Liver (tissue), 8 donors: ENCODE measurements at regions not wholly inside any gene's neighbourhood (a gene's known extent, or its start where the extent isn't known, plus 50 kb on each side); places are given as distances from the start of the nearest gene placed in this dataset.

ENCODE experiments used
- DNase-seq: peaks from one replicate; pipeline ENCODE4 v3.0.0-alpha.2; 2017; ENCODE audit warnings: low spot score
- H3K27ac ChIP-seq, 2 donors: one replicate each; pipeline ENCODE4 v1.7.0; 2013; ENCODE audit warnings: inconsistent platforms in 2 of 2, low read length in 2 of 2, control low read depth in 1 of 2, low read depth in 1 of 2, mild to moderate bottlenecking in 1 of 2
- H3K27me3 ChIP-seq, 4 donors: one replicate each; pipeline versions ENCODE4 v1.6.1 to v1.7.0; 2013; ENCODE audit warnings: low read length in 3 of 4, inconsistent platforms in 1 of 4, mild to moderate bottlenecking in 1 of 4, moderate library complexity in 1 of 4; ENCODE audit not compliant: control insufficient read depth in 4 of 4, insufficient read depth in 4 of 4
- H3K36me3 ChIP-seq, 4 donors: one replicate each; pipeline versions ENCODE4 v1.6.1 to v1.7.0; 2013; ENCODE audit warnings: low read length in 3 of 4, mild to moderate bottlenecking in 3 of 4, low read depth in 1 of 4, moderate library complexity in 1 of 4; ENCODE audit not compliant: control insufficient read depth in 4 of 4, insufficient read depth in 3 of 4
- H3K4me1 ChIP-seq, 4 donors: one replicate each; pipeline versions ENCODE4 v1.6.1 to v1.7.0; 2013; ENCODE audit warnings: low read length in 3 of 4, mild to moderate bottlenecking in 3 of 4, moderate library complexity in 1 of 4; ENCODE audit not compliant: control insufficient read depth in 4 of 4, insufficient read depth in 4 of 4
- H3K4me3 ChIP-seq, 3 donors: one replicate each; pipeline versions ENCODE4 v1.6.1 to v1.7.0; 2013; ENCODE audit warnings: low read length in 3 of 3, control low read depth in 1 of 3, low read depth in 1 of 3, mild to moderate bottlenecking in 1 of 3
- H3K9ac ChIP-seq, 2 donors: one replicate each; pipeline ENCODE4 v1.7.0; 2013; ENCODE audit warnings: low read length in 2 of 2, mild to moderate bottlenecking in 2 of 2, moderate library complexity in 2 of 2, control low read depth in 1 of 2, low read depth in 1 of 2
- H3K9me3 ChIP-seq, 4 donors: one replicate each; pipeline versions ENCODE4 v1.6.1 to v1.7.0; 2013; ENCODE audit warnings: low read length in 3 of 4; ENCODE audit not compliant: control insufficient read depth in 4 of 4
- ATF3 ChIP-seq: IDR thresholded peaks from 2 replicates; pipeline ENCODE4 v1.6.1; 2016; ENCODE audit warnings: antibody characterized with exemption
- CTCF ChIP-seq: fragments of 150-350 bp; IDR thresholded peaks from 2 replicates; pipeline ENCODE4 v1.5.1; 2017; ENCODE audit warnings: improper control_type of control experiment, low read depth, low read length; ENCODE audit not compliant: missing input control
- FOXA1 ChIP-seq: IDR thresholded peaks from 2 replicates; pipeline ENCODE4 v1.6.1; 2016; ENCODE audit warnings: antibody characterized with exemption
- FOXA2 ChIP-seq: IDR thresholded peaks from 2 replicates; pipeline ENCODE4 v1.6.1; 2016; ENCODE audit warnings: antibody characterized with exemption
- GABPA ChIP-seq, 2 donors: IDR thresholded peaks in 1 of 2; conservative IDR thresholded peaks in 1 of 2; 2 replicates each; pipeline ENCODE4 v1.6.1; 2016; ENCODE audit warnings: antibody characterized with exemption in 2 of 2, mild to moderate bottlenecking in 1 of 2, moderate library complexity in 1 of 2
- HNF4A ChIP-seq, 2 donors: conservative IDR thresholded peaks; 2 replicates each; pipeline ENCODE4 v1.6.1; 2016; ENCODE audit warnings: antibody characterized with exemption in 2 of 2, mild to moderate bottlenecking in 2 of 2
- HNF4G ChIP-seq: IDR thresholded peaks from 2 replicates; pipeline ENCODE4 v1.6.1; 2016; ENCODE audit warnings: antibody characterized with exemption
- JUND ChIP-seq, 2 donors: IDR thresholded peaks; 2 replicates each; pipeline ENCODE4 v1.6.1; 2016; ENCODE audit warnings: antibody characterized with exemption in 2 of 2
- NR2F2 ChIP-seq: IDR thresholded peaks from 2 replicates; pipeline ENCODE4 v1.6.1; 2016; ENCODE audit warnings: antibody characterized with exemption
- RAD21 ChIP-seq, 2 donors: IDR thresholded peaks; 2 replicates each; pipeline ENCODE4 v1.6.1; 2016; ENCODE audit warnings: antibody characterized with exemption in 2 of 2, mild to moderate bottlenecking in 2 of 2
- RXRA ChIP-seq, 2 donors: IDR thresholded peaks; 2 replicates each; pipeline ENCODE4 v1.6.1; 2017 to 2018; ENCODE audit warnings: antibody characterized with exemption in 2 of 2, mild to moderate bottlenecking in 1 of 2
- SP1 ChIP-seq: IDR thresholded peaks from 2 replicates; pipeline ENCODE4 v1.6.1; 2018; ENCODE audit warnings: antibody characterized with exemption, mild to moderate bottlenecking
- TAF1 ChIP-seq: conservative IDR thresholded peaks from 2 replicates; pipeline ENCODE4 v1.6.1; 2016; ENCODE audit warnings: antibody characterized with exemption, mild to moderate bottlenecking
- YY1 ChIP-seq: IDR thresholded peaks from 2 replicates; pipeline ENCODE4 v1.6.1; 2016; ENCODE audit warnings: antibody characterized with exemption, mild to moderate bottlenecking
- WGBS: extraction: QIAGEN DNeasy Blood & Tissue Kit; methylation state at CpG from one replicate; pipeline ENCODE4 v1.1.7; 2013; 5-methylcytosine and 5-hydroxymethylcytosine counted together
- TF ChIP-seq, protein P1 (sequence below): IDR thresholded peaks from 2 replicates; pipeline ENCODE4 v1.6.1; 2016; ENCODE audit warnings: antibody characterized with exemption
- TF ChIP-seq, protein P2 (sequence below): IDR thresholded peaks from 2 replicates; pipeline ENCODE4 v1.6.1; 2016; ENCODE audit warnings: antibody characterized with exemption, mild to moderate bottlenecking
- TF ChIP-seq, protein P3 (sequence below): IDR thresholded peaks from 2 replicates; pipeline ENCODE4 v1.6.1; 2016; ENCODE audit warnings: antibody characterized with exemption
- donor health status: healthy.
- donor health status: healthy.
- donor health status: healthy.
- donor health status: healthy.
- donor health status: healthy.

DNA sequence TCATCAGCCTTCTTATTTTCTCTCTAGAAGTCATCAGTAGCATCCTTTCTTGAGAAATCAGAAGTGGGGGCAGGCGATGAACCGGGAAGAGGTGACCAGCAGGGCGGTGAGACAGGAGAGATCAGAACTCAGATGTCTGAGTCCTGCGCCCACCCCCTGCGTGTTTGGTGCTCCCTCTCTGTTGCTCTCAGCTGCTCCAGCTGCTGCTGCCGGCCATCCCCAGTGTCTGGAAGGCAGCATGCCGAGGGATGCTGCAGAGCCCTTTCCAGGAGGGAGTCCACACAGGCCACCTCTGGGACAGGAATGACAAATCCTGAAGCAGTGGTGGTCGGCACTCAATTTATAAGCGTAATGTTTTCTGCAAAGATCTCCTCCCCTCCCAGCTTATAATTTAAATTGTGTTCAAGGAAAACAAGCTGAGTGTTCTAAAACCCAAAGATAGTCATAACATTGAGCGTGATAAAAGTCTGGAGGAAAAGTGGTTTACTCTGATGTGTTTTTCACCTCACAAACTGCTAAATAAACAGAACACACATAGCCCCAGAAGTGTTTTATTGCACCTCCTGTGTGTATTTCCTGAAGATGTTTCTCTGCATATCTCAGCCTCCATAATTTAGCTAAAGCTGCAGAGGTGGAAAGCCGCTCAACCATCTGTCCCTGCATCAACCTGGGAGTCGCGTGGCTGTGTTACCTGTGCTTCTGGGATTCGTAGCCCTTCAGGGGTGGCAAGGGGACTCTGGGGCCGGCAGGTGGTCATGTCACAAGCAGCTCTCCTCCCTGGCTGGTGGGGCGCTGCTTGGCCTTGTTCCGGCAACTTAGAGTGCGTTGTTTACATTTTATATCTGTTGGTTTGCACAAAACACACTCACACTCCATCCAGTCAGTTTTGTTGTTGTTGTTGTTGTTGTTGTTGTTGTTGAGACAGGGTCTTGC, 191.2 kb downstream of the USP12 start:
- peaks cover 2 to 14% (median 9%) of the 10 kb centered on the region in 4 donors for H3K4me1 ChIP-seq
- no peak overlapping the region for H3K27ac ChIP-seq
- H3K27me3 ChIP-seq = no peaks in the 10 kb centered on the region
- no peak overlapping the region for H3K4me3 ChIP-seq
- WGBS = 87% methylated on average over 18 of the region's 18 CpGs
- H3K9ac ChIP-seq = no peak overlapping the region
- DNase-seq = no peak
- no peaks in the 10 kb centered on the region for H3K9me3 ChIP-seq
- no peaks in the 10 kb centered on the region for H3K36me3 ChIP-seq
- TF ChIP-seq CTCF = no peak
- TF ChIP-seq GABPA (IDR thresholded peaks at IDR 0.05 in 1 of 2, conservative IDR thresholded peaks at IDR 0.05 in 1 of 2) = no peak
- TF ChIP-seq FOXA1 = no peak
- TF ChIP-seq HNF4G = no peak
- TF ChIP-seq RXRA (IDR thresholded peaks at IDR 0.05) = no peak
- TF ChIP-seq, protein P1, sequence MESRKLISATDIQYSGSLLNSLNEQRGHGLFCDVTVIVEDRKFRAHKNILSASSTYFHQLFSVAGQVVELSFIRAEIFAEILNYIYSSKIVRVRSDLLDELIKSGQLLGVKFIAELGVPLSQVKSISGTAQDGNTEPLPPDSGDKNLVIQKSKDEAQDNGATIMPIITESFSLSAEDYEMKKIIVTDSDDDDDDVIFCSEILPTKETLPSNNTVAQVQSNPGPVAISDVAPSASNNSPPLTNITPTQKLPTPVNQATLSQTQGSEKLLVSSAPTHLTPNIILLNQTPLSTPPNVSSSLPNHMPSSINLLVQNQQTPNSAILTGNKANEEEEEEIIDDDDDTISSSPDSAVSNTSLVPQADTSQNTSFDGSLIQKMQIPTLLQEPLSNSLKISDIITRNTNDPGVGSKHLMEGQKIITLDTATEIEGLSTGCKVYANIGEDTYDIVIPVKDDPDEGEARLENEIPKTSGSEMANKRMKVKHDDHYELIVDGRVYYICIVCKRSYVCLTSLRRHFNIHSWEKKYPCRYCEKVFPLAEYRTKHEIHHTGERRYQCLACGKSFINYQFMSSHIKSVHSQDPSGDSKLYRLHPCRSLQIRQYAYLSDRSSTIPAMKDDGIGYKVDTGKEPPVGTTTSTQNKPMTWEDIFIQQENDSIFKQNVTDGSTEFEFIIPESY = no peak
- TF ChIP-seq FOXA2 = no peak
- no peak for TF ChIP-seq NR2F2
- no peak for TF ChIP-seq SP1
- no peak for TF ChIP-seq TAF1
- no peak for TF ChIP-seq JUND (IDR thresholded peaks at IDR 0.05)
- no peak for TF ChIP-seq RAD21 (IDR thresholded peaks at IDR 0.05)
- no peak for TF ChIP-seq ATF3
- TF ChIP-seq YY1 = no peak
- TF ChIP-seq, protein P2, sequence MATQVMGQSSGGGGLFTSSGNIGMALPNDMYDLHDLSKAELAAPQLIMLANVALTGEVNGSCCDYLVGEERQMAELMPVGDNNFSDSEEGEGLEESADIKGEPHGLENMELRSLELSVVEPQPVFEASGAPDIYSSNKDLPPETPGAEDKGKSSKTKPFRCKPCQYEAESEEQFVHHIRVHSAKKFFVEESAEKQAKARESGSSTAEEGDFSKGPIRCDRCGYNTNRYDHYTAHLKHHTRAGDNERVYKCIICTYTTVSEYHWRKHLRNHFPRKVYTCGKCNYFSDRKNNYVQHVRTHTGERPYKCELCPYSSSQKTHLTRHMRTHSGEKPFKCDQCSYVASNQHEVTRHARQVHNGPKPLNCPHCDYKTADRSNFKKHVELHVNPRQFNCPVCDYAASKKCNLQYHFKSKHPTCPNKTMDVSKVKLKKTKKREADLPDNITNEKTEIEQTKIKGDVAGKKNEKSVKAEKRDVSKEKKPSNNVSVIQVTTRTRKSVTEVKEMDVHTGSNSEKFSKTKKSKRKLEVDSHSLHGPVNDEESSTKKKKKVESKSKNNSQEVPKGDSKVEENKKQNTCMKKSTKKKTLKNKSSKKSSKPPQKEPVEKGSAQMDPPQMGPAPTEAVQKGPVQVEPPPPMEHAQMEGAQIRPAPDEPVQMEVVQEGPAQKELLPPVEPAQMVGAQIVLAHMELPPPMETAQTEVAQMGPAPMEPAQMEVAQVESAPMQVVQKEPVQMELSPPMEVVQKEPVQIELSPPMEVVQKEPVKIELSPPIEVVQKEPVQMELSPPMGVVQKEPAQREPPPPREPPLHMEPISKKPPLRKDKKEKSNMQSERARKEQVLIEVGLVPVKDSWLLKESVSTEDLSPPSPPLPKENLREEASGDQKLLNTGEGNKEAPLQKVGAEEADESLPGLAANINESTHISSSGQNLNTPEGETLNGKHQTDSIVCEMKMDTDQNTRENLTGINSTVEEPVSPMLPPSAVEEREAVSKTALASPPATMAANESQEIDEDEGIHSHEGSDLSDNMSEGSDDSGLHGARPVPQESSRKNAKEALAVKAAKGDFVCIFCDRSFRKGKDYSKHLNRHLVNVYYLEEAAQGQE = no peak

DNA sequence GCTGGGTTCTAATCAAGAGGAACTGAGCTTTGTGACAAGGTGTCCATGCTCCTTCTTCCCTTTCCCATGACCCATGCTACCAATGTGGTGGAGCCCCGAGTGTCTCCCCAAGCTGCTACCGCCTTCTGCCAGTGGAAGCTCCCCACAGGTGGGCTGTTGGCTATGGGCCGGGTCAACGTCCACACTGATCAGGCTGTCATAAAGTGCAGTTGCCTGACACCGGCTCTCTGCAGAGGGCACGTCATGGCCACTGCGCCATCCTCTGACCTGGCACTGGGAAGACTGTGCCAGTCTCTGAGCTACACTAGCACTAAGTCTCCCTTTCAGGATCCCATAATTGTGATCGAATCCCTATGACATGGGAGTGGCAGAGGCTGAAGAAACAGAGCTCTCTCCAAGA, 192.3 kb downstream of the USP12 start:
- 89% methylated on average over 8 of the region's 8 CpGs for WGBS
- TF ChIP-seq HNF4A (conservative IDR thresholded peaks at IDR 0.05) (no peak), HNF4G (no peak), RXRA (IDR thresholded peaks at IDR 0.05) (no peak), YY1 (no peak), TAF1 (no peak), FOXA2 (no peak), SP1 (no peak), ATF3 (no peak)
- TF ChIP-seq, protein P2 = no peak
- TF ChIP-seq, protein P3, sequence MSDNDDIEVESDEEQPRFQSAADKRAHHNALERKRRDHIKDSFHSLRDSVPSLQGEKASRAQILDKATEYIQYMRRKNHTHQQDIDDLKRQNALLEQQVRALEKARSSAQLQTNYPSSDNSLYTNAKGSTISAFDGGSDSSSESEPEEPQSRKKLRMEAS = no peak
- DNase-seq = no peak
- Histone ChIP-seq H3K4me3 (no peak overlapping the region), H3K9me3 (no peaks in the 10 kb centered on the region), H3K4me1 (peaks cover 2 to 14% (median 7%) of the 10 kb centered on the region in 4 donors), H3K27me3 (no peaks in the 10 kb centered on the region), H3K36me3 (no peaks in the 10 kb centered on the region), H3K9ac (no peak overlapping the region), H3K27ac (no peak overlapping the region)
